ENCODE measurements at regions not wholly inside any gene's neighbourhood (a gene's known extent, or its start where the extent isn't known, plus 50 kb on each side); places are given as distances from the start of the nearest gene placed in this dataset.

DNA sequence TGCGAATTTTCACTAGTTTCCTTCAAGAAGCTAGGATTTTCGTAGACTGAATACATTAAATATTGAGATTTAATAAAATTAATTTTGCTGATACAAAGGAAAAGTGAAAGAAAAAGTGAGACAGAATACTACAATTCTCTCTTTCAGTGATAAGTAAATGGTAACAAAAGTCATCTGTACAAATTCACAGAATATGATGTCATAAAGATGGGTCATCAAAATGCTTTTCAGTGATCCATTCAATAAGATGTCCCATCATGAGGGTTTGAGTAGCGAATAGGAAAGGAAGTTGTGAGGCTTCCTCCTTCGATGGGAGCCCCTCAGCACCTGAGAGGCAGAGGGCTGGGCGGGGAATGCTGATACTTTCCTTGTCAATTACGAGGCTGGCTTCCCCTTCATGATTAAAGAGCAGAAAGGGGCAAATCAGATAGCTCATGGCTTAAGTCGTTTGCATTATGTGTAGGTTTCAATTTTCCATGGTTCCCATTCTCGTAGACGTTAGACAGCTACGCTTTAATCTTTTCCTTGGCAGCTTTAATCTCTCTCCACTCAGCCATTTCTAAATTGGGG is 108.8 kb upstream of the SORBS2 start:
- TF ChIP-seq CTCF (IDR thresholded peaks at IDR 0.05) (no peak), EP300 (IDR thresholded peaks at IDR 0.05) (no peak)

Data from ovary (tissue), 3 donors.